Stomach (tissue), 4 donors: ENCODE measurements at regions not wholly inside any gene's neighbourhood (a gene's known extent, or its start where the extent isn't known, plus 50 kb on each side); places are given as distances from the start of the nearest gene placed in this dataset.

ENCODE experiments used
- POLR2AphosphoS5 ChIP-seq, 3 donors: sonication (generic); formaldehyde crosslinking; IDR thresholded peaks; one replicate each; pipeline ENCODE4 v1.6.1; 2016; ENCODE audit warnings: antibody characterized with exemption in 3 of 3
- TF ChIP-seq, protein P1 (sequence below), 7 experiments: fragments of 450-650 bp in 4 of 7; fragments of 200-600 bp in 3 of 7; sonication (generic) in 3 of 7; IDR thresholded peaks; one replicate each; pipeline ENCODE4 v1.5.1; 2016 to 2019; ENCODE audit warnings: antibody characterized with exemption in 7 of 7, control low read depth in 2 of 7, mild to moderate bottlenecking in 1 of 7

DNA sequence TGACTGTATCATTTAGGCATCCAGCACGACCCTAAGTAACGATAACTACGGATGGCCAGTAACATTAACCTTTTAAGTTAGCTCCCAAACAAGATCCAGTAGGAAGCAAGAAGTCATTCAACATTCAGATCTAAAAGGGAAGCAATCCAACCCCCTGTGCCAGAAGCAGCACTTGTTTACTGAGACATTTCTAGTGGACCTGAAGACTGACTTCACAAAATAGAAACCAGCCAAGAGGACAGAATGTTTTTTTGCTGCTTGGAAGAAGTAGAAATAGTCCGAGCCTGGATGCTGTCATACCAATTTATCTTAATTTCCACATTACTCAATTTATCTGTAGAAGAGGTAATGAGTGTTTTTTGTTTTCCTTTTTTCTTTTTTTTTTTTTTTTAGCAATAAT lies 88.0 kb upstream of the CTTNBP2 start:
- TF ChIP-seq, protein P1, sequence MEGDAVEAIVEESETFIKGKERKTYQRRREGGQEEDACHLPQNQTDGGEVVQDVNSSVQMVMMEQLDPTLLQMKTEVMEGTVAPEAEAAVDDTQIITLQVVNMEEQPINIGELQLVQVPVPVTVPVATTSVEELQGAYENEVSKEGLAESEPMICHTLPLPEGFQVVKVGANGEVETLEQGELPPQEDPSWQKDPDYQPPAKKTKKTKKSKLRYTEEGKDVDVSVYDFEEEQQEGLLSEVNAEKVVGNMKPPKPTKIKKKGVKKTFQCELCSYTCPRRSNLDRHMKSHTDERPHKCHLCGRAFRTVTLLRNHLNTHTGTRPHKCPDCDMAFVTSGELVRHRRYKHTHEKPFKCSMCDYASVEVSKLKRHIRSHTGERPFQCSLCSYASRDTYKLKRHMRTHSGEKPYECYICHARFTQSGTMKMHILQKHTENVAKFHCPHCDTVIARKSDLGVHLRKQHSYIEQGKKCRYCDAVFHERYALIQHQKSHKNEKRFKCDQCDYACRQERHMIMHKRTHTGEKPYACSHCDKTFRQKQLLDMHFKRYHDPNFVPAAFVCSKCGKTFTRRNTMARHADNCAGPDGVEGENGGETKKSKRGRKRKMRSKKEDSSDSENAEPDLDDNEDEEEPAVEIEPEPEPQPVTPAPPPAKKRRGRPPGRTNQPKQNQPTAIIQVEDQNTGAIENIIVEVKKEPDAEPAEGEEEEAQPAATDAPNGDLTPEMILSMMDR (IDR thresholded peaks at IDR 0.05): no peak
- TF ChIP-seq POLR2AphosphoS5 (IDR thresholded peaks at IDR 0.05): no peak
